GM19328 (cell line): ENCODE measurements at regions not wholly inside any gene's neighbourhood (a gene's known extent, or its start where the extent isn't known, plus 50 kb on each side); places are given as distances from the start of the nearest gene placed in this dataset.
"Not testable (repeated sequence)": the region's sequence is repeated elsewhere in the genome, so short reads cannot be mapped to it uniquely, and the experiment has no call there.

Experiments used
- ATAC-seq: cut with Tn5 transposase; IDR thresholded peaks from one replicate; pipeline ENCODE4 v1.9.1; 2021; ENCODE audit warnings: mild to moderate bottlenecking, moderate library complexity; ENCODE audit not compliant: unreplicated experiment

- ATAC-seq: no peak
These were observed 92.5 kb upstream of the RORB start for GRCh38 chr9:74404620-74405019.

GRCh38 chr9:74407166-74407565 is 90.0 kb upstream of the RORB start:
- no peak for ATAC-seq

DNA sequence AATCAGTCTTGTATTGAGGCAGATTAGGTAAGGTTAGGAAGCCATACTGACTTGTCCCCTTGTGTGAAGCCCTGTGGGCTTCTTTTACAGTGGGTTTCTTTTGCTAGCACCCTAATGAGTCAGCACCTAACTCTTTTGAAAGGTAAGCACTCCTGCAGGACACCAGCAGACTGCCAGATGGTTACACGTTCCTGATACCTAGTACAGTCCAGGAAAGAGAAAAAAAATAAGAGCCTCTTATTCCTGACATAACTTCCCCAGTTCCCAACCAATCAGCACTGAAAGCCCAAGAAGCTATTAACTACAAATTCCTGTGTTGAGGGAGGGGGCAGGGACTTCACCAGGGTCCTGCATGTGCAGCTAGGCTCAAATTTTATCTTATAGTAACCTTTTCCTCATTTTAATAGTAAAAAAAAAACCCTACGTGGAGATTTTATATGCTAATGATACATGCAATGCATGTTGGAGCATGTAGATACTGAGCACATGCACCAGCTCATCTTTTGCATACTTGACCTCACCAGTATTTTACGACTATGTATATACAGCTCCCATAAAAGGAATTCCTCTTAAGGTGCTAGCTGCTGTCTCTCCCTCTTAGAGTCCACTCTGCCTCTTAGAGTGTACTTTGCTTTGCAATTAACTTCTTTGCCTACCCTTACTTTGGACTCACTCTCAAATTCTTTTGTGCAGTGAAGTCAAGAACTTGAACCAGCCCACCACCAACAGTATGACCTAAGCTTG is 84.7 kb upstream of the RORB start:
- no peak for ATAC-seq

GRCh38 chr9:74413876-74414275 is 83.3 kb upstream of the RORB start:
- no peak for ATAC-seq

DNA sequence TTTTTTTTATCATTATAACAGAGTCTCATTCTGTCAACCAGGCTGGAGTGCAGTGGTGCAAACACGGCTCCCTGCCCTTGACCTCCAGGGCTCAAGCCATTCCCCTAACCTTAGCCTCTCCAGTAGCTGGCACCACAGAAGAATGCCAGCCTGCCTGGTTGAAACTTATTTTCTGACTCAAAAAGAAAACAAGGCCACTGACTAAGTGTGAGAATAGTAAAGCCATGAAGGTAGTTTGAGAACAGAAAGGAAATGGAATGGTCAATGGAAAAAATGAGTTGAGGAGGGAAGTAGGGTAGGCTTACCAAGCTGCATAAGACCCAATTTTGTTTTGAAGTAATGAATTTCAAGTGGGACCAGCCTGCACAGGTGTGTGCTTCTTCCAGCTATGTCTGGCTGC is 82.8 kb upstream of the RORB start:
- no peak for ATAC-seq

DNA sequence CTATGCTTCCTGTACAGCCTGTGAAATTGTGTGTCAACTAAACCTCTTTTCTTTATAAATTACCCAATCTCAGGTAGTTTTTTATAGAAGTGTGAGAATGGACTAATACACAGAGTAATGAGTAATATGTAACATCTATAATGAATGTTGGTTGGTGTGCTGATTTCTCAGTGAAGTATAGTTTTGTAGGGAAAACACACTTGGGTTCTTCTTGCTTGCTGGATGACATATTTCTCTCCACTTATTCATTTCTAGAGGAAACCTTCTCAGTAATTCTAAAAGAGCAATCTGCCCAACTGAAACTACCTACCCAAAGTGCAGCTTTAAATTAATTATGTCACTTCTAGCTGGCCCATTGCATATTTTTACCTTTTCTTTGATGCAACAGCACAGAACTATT is 81.1 kb upstream of the RORB start:
- ATAC-seq: no peak

GRCh38 chr9:74424488-74424887 is 72.6 kb upstream of the RORB start:
- not testable (repeated sequence) for ATAC-seq

DNA sequence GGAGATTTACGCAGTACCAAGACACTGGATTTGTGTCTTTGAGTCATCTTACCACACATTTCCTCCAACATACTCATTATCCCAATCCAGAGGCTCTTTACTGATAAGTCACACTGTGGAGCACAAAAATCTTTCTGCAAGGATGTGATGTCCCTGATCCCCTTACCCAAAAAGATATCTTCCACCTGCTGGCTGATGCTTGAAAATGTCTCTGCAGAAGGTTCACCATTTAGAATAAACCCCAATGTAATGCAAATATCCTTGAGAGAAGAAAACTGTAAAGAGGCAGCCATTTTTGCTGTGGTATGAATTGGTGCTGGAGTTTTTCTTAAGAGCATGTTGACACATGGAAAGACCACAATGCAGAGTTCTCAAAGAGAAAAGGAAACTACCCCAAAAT is 65.7 kb upstream of the RORB start:
- ATAC-seq: no peak

DNA sequence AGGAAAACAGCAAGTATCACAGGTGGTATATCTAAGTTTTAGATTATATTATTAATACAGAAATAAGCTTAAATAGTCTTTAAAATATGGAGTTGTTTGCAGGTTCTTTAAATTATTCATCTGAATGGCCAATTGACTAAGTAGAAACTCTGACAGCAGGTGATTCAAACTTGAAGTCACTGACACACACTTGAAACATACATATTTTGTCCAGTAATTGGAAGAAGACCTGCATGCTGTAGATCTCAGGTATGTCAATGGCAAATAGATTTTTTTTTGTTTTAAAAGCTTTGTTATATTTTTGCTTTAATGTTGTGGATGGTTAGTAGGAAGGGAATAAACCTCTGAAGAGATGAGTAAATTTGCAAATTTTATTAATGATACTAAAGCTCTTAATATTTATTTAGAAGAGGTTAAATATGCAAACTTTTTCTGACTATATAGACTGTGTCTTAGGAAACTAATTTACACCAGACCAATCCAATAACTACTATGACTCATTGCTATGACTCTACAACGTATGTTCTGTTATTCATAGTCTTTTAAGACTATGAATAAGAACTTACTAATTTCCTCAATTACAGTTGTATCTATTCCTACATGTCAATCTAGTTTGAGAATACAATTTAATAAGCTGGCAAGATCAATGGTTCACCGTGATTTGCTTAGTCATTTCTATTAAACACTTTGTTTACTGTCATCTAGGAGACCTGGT is 53.9 kb upstream of the RORB start:
- ATAC-seq: no peak

GRCh38 chr9:74444369-74444768 is 52.8 kb upstream of the RORB start:
- no peak for ATAC-seq
